GM19238 (cell line): ENCODE measurements at regions not wholly inside any gene's neighbourhood (a gene's known extent, or its start where the extent isn't known, plus 50 kb on each side); places are given as distances from the start of the nearest gene placed in this dataset.

Experiments
- DNase-seq: peaks from one replicate; pipeline ENCODE4 v3.0.0; 2011; ENCODE audit warnings: low spot score; ENCODE audit not compliant: insufficient read length

GRCh38 chr3:193981504-193981903 lies 154.4 kb upstream of the HES1 start:
- no peak for DNase-seq

- DNase-seq: no peak
Measured at GRCh38 chr3:193982258-193982659, 153.7 kb upstream of the HES1 start.

GRCh38 chr3:193983846-193984818 lies 151.8 kb upstream of the HES1 start:
- DNase-seq: no peak

GRCh38 chr3:193984876-193985275 lies 151.1 kb upstream of the HES1 start:
- no peak for DNase-seq

GRCh38 chr3:193987186-193987585 lies 148.8 kb upstream of the HES1 start:
- DNase-seq: no peak

GRCh38 chr3:193989186-193989585 lies 146.8 kb upstream of the HES1 start:
- no peak for DNase-seq

GRCh38 chr3:193991666-193992424 lies 144.1 kb upstream of the HES1 start:
- no peak for DNase-seq

- no peak for DNase-seq
Measured at GRCh38 chr3:193992425-193993037, 143.4 kb upstream of the HES1 start.

- DNase-seq: no peak
Measured at GRCh38 chr3:193996221-193996620, 139.7 kb upstream of the HES1 start.

- no peak for DNase-seq
Measured at GRCh38 chr3:193996641-193997089, 139.3 kb upstream of the HES1 start.

- no peak for DNase-seq
Measured at GRCh38 chr3:193997228-193998122, 138.5 kb upstream of the HES1 start.

- no peak for DNase-seq
Measured at GRCh38 chr3:193998123-193998448, 137.9 kb upstream of the HES1 start.

- no peak for DNase-seq
Measured at GRCh38 chr3:193998628-193999195, 137.2 kb upstream of the HES1 start.

GRCh38 chr3:194000100-194000499 lies 135.8 kb upstream of the HES1 start:
- DNase-seq: no peak

GRCh38 chr3:194000712-194001111 lies 135.2 kb upstream of the HES1 start:
- DNase-seq: no peak

GRCh38 chr3:194001728-194002459 lies 134.1 kb upstream of the HES1 start:
- no peak for DNase-seq

- DNase-seq: peak; percentile 59
Measured at GRCh38 chr3:194003114-194004057, 132.6 kb upstream of the HES1 start.

- DNase-seq: no peak
Measured at GRCh38 chr3:194005930-194006501, 129.9 kb upstream of the HES1 start.
